Tibial nerve (tissue), 4 donors: ENCODE measurements at regions not wholly inside any gene's neighbourhood (a gene's known extent, or its start where the extent isn't known, plus 50 kb on each side); places are given as distances from the start of the nearest gene placed in this dataset.

Experiments used
- DNase-seq, 2 donors: peaks; one replicate each; pipeline ENCODE4 v3.0.0-alpha.2; 2019; ENCODE audit warnings: low spot score in 2 of 2
- H3K27ac ChIP-seq, 4 donors: fragments of 200-600 bp; sonication (generic) in 3 of 4; one replicate each; pipeline ENCODE4 v1.5.1; 2017 to 2019; ENCODE audit warnings: mild to moderate bottlenecking in 1 of 4
- H3K27me3 ChIP-seq, 2 donors: fragments of 200-600 bp; sonication (generic) in 1 of 2; one replicate each; pipeline versions ENCODE4 v1.5.1 to v1.6.0; 2017 to 2019
- H3K36me3 ChIP-seq, 3 donors: fragments of 200-600 bp; sonication (generic); one replicate each; pipeline ENCODE4 v1.5.1; 2018 to 2019
- H3K4me1 ChIP-seq, 4 donors: fragments of 200-600 bp; sonication (generic) in 3 of 4; one replicate each; pipeline ENCODE4 v1.5.1; 2017 to 2019
- H3K4me3 ChIP-seq, 4 donors: fragments of 200-600 bp; sonication (generic) in 3 of 4; one replicate each; pipeline ENCODE4 v1.5.1; 2017 to 2019; ENCODE audit warnings: mild to moderate bottlenecking in 1 of 4, moderate library complexity in 1 of 4
- H3K9me3 ChIP-seq, 4 donors: fragments of 200-600 bp; sonication (generic) in 3 of 4; one replicate each; pipeline ENCODE4 v1.5.1; 2017 to 2019
- CTCF ChIP-seq, 5 experiments: fragments of 200-600 bp in 3 of 5; fragments of 450-650 bp in 2 of 5; sonication (generic) in 3 of 5; IDR thresholded peaks; one replicate each; pipeline ENCODE4 v1.5.1; 2016 to 2019; ENCODE audit warnings: antibody characterized with exemption in 5 of 5, mild to moderate bottlenecking in 3 of 5, moderate library complexity in 2 of 5
- EP300 ChIP-seq, 2 donors: sonication (generic); formaldehyde crosslinking; IDR thresholded peaks; one replicate each; pipeline ENCODE4 v1.6.1; 2017; ENCODE audit warnings: antibody characterized with exemption in 2 of 2, mild to moderate bottlenecking in 1 of 2
- POLR2A ChIP-seq, 2 donors: fragments of 450-650 bp; IDR thresholded peaks; one replicate each; pipeline ENCODE4 v1.6.1; 2017; ENCODE audit warnings: antibody characterized with exemption in 2 of 2, mild to moderate bottlenecking in 2 of 2, moderate library complexity in 2 of 2
- WGBS, 2 donors: methylation state at CpG; one replicate each; pipeline ENCODE4 v1.1.5; 2018; 5-methylcytosine and 5-hydroxymethylcytosine counted together

- H3K9me3 ChIP-seq = no peaks in the 10 kb centered on the region
- no peaks in the 10 kb centered on the region for H3K36me3 ChIP-seq
- H3K27me3 ChIP-seq = no peaks in the 10 kb centered on the region
- 71 to 74% methylated on average over 2 of the region's 2 CpGs for WGBS, 2 donors
- TF ChIP-seq EP300 (IDR thresholded peaks at IDR 0.05) = no peak
- TF ChIP-seq CTCF (IDR thresholded peaks at IDR 0.05) = no peak
- no peak for TF ChIP-seq POLR2A (IDR thresholded peaks at IDR 0.05)
- no peaks in the 10 kb centered on the region for H3K4me1 ChIP-seq
- no peak overlapping the region for H3K4me3 ChIP-seq
- no peak overlapping the region for H3K27ac ChIP-seq
- no peak for DNase-seq
These were observed 208.5 kb upstream of the ADGRL2 start for GRCh38 chr1:81592233-81592632.

- no peak overlapping the region for H3K27ac ChIP-seq
- no peak overlapping the region for H3K4me3 ChIP-seq
- H3K9me3 ChIP-seq = no peaks in the 10 kb centered on the region
- H3K4me1 ChIP-seq = no peaks in the 10 kb centered on the region
- H3K27me3 ChIP-seq = no peaks in the 10 kb centered on the region
- no peak for DNase-seq
- no peaks in the 10 kb centered on the region for H3K36me3 ChIP-seq
- TF ChIP-seq POLR2A (IDR thresholded peaks at IDR 0.05) (no peak), EP300 (IDR thresholded peaks at IDR 0.05) (no peak), CTCF (IDR thresholded peaks at IDR 0.05) (no peak)
- WGBS, 2 donors = 86 to 94% methylated on average over 5 of the region's 5 CpGs
These were observed 210.6 kb upstream of the ADGRL2 start for GRCh38 chr1:81590171-81590570.

GRCh38 chr1:81588149-81588548, 212.6 kb upstream of the ADGRL2 start:
- WGBS, 2 donors = 94 to 95% methylated on average over 3 of the region's 3 CpGs
- Histone ChIP-seq H3K27ac (no peak overlapping the region), H3K4me1 (no peaks in the 10 kb centered on the region), H3K4me3 (no peak overlapping the region), H3K9me3 (no peaks in the 10 kb centered on the region), H3K27me3 (no peaks in the 10 kb centered on the region), H3K36me3 (no peaks in the 10 kb centered on the region)
- no peak for TF ChIP-seq POLR2A (IDR thresholded peaks at IDR 0.05)
- TF ChIP-seq CTCF (IDR thresholded peaks at IDR 0.05) = no peak
- TF ChIP-seq EP300 (IDR thresholded peaks at IDR 0.05) = no peak
- no peak for DNase-seq

GRCh38 chr1:81587426-81587825, 213.3 kb upstream of the ADGRL2 start:
- Histone ChIP-seq H3K9me3 (no peaks in the 10 kb centered on the region), H3K36me3 (no peaks in the 10 kb centered on the region), H3K27me3 (no peaks in the 10 kb centered on the region), H3K4me1 (no peaks in the 10 kb centered on the region), H3K27ac (no peak overlapping the region), H3K4me3 (no peak overlapping the region)
- TF ChIP-seq POLR2A (IDR thresholded peaks at IDR 0.05) (no peak), EP300 (IDR thresholded peaks at IDR 0.05) (no peak), CTCF (IDR thresholded peaks at IDR 0.05) (no peak)
- WGBS, 2 donors = 81 to 82% methylated on average over 2 of the region's 2 CpGs
- no peak for DNase-seq

GRCh38 chr1:81585371-81585770, 215.4 kb upstream of the ADGRL2 start:
- no peaks in the 10 kb centered on the region for H3K27me3 ChIP-seq
- H3K4me3 ChIP-seq = no peak overlapping the region
- H3K27ac ChIP-seq = no peak overlapping the region
- H3K36me3 ChIP-seq = no peaks in the 10 kb centered on the region
- no peak for DNase-seq
- H3K9me3 ChIP-seq = no peaks in the 10 kb centered on the region
- WGBS, 2 donors = 49 to 50% methylated on average over 2 of the region's 2 CpGs
- TF ChIP-seq POLR2A (IDR thresholded peaks at IDR 0.05) (no peak), EP300 (IDR thresholded peaks at IDR 0.05) (no peak), CTCF (IDR thresholded peaks at IDR 0.05) (no peak)
- H3K4me1 ChIP-seq = no peaks in the 10 kb centered on the region
